ENCODE measurements at regions not wholly inside any gene's neighbourhood (a gene's known extent, or its start where the extent isn't known, plus 50 kb on each side); places are given as distances from the start of the nearest gene placed in this dataset.

DNA sequence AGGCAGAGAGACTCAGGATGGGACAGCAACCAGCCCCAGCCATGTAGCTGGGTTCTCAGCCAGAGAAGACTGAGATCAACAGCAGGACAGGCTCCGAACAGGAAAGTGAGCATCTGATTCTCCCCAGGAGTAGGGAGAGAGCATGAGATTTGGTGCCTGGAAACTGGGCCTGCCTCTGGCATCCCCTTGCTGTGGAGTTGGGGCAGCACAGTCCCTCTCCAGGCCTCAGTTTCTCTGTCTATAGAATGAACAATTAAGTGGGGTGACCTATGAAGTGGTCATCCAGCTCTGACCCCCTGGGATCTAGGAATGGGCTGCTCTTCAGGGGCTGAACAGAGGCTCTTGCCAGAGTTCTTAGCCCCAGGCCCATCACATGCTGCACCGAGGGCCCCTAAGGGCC is 55.6 kb downstream of the KLHDC7A start (continued):
- TF ChIP-seq, protein P1, sequence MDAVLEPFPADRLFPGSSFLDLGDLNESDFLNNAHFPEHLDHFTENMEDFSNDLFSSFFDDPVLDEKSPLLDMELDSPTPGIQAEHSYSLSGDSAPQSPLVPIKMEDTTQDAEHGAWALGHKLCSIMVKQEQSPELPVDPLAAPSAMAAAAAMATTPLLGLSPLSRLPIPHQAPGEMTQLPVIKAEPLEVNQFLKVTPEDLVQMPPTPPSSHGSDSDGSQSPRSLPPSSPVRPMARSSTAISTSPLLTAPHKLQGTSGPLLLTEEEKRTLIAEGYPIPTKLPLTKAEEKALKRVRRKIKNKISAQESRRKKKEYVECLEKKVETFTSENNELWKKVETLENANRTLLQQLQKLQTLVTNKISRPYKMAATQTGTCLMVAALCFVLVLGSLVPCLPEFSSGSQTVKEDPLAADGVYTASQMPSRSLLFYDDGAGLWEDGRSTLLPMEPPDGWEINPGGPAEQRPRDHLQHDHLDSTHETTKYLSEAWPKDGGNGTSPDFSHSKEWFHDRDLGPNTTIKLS (IDR thresholded peaks at IDR 0.05; ENCODE audit: borderline replicate concordance, low read depth) = no peak
- TF ChIP-seq NR1H2 (CRISPR knock-in tag; IDR thresholded peaks at IDR 0.05) (no peak), KLF10 (CRISPR knock-in tag; IDR thresholded peaks at IDR 0.05) (no peak)

DNA sequence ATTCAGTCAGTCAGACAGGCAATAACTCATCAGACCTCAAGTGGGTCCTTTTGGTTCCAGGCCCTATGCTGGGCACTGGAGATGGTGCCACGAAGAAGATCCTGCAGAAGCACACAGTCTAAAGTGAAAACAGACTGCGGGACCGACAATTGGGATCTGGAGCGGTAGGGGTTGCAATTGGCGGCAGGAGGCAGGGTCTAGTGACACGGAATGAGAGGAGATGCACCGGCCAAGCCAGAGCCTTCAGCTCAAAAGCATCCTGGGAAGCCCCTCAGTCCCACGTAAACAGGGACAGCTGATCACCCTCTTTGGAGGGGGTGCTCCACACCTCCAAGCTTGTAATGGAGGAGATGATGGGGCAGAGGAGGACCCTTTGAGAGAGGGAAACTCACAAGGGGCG is 56.2 kb downstream of the KLHDC7A start:
- Histone ChIP-seq H3K36me3 (ENCODE audit: control insufficient read depth, insufficient read depth, low read length) (no peaks in the 10 kb centered on the region), H3K4me2 (ENCODE audit: insufficient read depth, low read length) (no peak overlapping the region), H3K79me2 (ENCODE audit: control insufficient read depth, insufficient read depth, low read length) (no peaks in the 10 kb centered on the region), H4K20me1 (replicated peaks; ENCODE audit: control insufficient read depth, insufficient read depth, low read length) (peaks cover 31% of the 10 kb centered on the region), H3K27ac (ENCODE audit: extremely low read depth, low read depth, low read length) (no peak overlapping the region), H3K9me1 (ENCODE audit: control insufficient read depth, insufficient read depth, low read length) (no peaks in the 10 kb centered on the region), H3K9ac (ENCODE audit: insufficient read depth in 1 of 2, low read depth in 2 of 2, low read length in 2 of 2) (no peak overlapping the region), H3K9me3 (replicated peaks; ENCODE audit: control insufficient read depth, insufficient read depth, low read depth, low read length) (no peaks in the 10 kb centered on the region), H3K4me3 (no peak overlapping the region), H3K27me3 (ENCODE audit: control insufficient read depth in 2 of 2, insufficient read depth in 2 of 2, low read length in 2 of 2) (peaks cover 16 to 58% of the 10 kb centered on the region in 2 experiments; a peak in 4 of 5 replicates), H3K4me1 (replicated peaks in 1 of 2; ENCODE audit: control insufficient read depth in 2 of 2, insufficient read depth in 2 of 2, low read length in 2 of 2) (peaks cover 7 to 23% of the 10 kb centered on the region in 2 experiments; a peak in 4 of 5 replicates), H2AFZ (ENCODE audit: low read depth, low read length) (no peak overlapping the region)
- FAIRE-seq = no peak
- intact Hi-C loops (cut with micrococcal nuclease) (no loop called here), in situ Hi-C loops (cut with MboI) (no loop called here)
- under 1% methylated on average over 9 of the region's 9 CpGs for WGBS (ENCODE audit: insufficient coverage, low coverage, missing lambda C conversion rate)
- DNase-seq (ENCODE audit: extremely low read depth in 1 of 4, low spot score in 3 of 4) = no peak
- BruUV-seq (replicated peaks) = no TSS peak
- no peak for ATAC-seq
- ChIA-PET POLR2A (interaction anchor here (0.7 to 0.8 kb wide), 2 partner anchors 16 to 21 kb away, joined by 3 to 4 read pairs; no protein-coding TSS in a partner anchor), CTCF (ENCODE audit: low intra/inter-chr PET ratio) (no interaction called here)
- TF ChIP-seq ZNF589 (CRISPR knock-in tag; IDR thresholded peaks at IDR 0.05; ENCODE audit: low read depth) (no peak), THRAP3 (IDR thresholded peaks at IDR 0.05; ENCODE audit: borderline replicate concordance) (no peak), ZNF780A (CRISPR knock-in tag; IDR thresholded peaks at IDR 0.05) (no peak)
- TF ChIP-seq, protein P2, sequence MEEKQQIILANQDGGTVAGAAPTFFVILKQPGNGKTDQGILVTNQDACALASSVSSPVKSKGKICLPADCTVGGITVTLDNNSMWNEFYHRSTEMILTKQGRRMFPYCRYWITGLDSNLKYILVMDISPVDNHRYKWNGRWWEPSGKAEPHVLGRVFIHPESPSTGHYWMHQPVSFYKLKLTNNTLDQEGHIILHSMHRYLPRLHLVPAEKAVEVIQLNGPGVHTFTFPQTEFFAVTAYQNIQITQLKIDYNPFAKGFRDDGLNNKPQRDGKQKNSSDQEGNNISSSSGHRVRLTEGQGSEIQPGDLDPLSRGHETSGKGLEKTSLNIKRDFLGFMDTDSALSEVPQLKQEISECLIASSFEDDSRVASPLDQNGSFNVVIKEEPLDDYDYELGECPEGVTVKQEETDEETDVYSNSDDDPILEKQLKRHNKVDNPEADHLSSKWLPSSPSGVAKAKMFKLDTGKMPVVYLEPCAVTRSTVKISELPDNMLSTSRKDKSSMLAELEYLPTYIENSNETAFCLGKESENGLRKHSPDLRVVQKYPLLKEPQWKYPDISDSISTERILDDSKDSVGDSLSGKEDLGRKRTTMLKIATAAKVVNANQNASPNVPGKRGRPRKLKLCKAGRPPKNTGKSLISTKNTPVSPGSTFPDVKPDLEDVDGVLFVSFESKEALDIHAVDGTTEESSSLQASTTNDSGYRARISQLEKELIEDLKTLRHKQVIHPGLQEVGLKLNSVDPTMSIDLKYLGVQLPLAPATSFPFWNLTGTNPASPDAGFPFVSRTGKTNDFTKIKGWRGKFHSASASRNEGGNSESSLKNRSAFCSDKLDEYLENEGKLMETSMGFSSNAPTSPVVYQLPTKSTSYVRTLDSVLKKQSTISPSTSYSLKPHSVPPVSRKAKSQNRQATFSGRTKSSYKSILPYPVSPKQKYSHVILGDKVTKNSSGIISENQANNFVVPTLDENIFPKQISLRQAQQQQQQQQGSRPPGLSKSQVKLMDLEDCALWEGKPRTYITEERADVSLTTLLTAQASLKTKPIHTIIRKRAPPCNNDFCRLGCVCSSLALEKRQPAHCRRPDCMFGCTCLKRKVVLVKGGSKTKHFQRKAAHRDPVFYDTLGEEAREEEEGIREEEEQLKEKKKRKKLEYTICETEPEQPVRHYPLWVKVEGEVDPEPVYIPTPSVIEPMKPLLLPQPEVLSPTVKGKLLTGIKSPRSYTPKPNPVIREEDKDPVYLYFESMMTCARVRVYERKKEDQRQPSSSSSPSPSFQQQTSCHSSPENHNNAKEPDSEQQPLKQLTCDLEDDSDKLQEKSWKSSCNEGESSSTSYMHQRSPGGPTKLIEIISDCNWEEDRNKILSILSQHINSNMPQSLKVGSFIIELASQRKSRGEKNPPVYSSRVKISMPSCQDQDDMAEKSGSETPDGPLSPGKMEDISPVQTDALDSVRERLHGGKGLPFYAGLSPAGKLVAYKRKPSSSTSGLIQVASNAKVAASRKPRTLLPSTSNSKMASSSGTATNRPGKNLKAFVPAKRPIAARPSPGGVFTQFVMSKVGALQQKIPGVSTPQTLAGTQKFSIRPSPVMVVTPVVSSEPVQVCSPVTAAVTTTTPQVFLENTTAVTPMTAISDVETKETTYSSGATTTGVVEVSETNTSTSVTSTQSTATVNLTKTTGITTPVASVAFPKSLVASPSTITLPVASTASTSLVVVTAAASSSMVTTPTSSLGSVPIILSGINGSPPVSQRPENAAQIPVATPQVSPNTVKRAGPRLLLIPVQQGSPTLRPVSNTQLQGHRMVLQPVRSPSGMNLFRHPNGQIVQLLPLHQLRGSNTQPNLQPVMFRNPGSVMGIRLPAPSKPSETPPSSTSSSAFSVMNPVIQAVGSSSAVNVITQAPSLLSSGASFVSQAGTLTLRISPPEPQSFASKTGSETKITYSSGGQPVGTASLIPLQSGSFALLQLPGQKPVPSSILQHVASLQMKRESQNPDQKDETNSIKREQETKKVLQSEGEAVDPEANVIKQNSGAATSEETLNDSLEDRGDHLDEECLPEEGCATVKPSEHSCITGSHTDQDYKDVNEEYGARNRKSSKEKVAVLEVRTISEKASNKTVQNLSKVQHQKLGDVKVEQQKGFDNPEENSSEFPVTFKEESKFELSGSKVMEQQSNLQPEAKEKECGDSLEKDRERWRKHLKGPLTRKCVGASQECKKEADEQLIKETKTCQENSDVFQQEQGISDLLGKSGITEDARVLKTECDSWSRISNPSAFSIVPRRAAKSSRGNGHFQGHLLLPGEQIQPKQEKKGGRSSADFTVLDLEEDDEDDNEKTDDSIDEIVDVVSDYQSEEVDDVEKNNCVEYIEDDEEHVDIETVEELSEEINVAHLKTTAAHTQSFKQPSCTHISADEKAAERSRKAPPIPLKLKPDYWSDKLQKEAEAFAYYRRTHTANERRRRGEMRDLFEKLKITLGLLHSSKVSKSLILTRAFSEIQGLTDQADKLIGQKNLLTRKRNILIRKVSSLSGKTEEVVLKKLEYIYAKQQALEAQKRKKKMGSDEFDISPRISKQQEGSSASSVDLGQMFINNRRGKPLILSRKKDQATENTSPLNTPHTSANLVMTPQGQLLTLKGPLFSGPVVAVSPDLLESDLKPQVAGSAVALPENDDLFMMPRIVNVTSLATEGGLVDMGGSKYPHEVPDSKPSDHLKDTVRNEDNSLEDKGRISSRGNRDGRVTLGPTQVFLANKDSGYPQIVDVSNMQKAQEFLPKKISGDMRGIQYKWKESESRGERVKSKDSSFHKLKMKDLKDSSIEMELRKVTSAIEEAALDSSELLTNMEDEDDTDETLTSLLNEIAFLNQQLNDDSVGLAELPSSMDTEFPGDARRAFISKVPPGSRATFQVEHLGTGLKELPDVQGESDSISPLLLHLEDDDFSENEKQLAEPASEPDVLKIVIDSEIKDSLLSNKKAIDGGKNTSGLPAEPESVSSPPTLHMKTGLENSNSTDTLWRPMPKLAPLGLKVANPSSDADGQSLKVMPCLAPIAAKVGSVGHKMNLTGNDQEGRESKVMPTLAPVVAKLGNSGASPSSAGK (IDR thresholded peaks at IDR 0.05) = no peak
